ENCODE measurements at regions not wholly inside any gene's neighbourhood (a gene's known extent, or its start where the extent isn't known, plus 50 kb on each side); places are given as distances from the start of the nearest gene placed in this dataset.

DNA sequence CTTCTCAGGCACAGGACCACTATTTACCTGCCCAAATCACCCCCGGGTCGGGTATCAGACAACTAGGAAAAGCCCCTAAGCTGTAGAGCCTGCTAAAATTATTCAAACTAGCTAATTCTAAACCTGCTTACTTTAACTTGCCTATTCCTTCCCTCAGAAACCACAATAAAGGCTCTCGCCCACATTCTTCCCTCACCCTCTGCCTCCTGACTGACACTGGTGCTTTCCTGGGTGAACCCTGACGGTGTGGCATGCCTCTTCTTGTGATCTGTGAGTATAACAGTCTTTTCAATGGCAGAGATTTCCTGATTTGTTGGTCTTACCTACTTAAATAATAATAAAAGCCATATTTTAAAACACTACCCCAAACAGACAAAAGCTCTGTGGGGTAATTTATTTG, 209.4 kb upstream of the XIST start:
- TF ChIP-seq POLR2AphosphoS5 (IDR thresholded peaks at IDR 0.05; ENCODE audit: borderline replicate concordance, low read depth, low read length), result no peak
- no peak for TF ChIP-seq EZH2 (IDR thresholded peaks at IDR 0.05)

Data from SK-N-MC (cell line).